ENCODE measurements at regions not wholly inside any gene's neighbourhood (a gene's known extent, or its start where the extent isn't known, plus 50 kb on each side); places are given as distances from the start of the nearest gene placed in this dataset.

DNA sequence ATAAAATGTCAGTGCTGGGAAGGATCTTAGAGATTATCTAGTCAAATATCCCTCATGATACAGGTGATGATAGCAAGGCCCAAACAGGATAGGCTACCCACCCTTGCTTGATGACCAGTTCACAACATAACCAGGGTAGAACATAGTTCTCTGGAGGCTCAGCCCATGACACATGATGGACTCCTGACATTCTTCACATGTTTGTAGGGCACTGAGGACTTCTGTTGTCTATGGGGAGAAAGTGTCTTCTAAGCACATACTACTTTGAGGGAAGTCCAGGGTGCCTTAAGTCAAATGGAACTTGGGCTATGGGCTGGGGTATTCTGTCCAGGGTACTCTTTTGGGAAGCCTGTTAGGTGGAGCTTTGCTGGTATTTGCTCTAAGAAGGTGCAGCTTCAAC, 148.9 kb downstream of the GLUL start:
- TF ChIP-seq, protein P1, sequence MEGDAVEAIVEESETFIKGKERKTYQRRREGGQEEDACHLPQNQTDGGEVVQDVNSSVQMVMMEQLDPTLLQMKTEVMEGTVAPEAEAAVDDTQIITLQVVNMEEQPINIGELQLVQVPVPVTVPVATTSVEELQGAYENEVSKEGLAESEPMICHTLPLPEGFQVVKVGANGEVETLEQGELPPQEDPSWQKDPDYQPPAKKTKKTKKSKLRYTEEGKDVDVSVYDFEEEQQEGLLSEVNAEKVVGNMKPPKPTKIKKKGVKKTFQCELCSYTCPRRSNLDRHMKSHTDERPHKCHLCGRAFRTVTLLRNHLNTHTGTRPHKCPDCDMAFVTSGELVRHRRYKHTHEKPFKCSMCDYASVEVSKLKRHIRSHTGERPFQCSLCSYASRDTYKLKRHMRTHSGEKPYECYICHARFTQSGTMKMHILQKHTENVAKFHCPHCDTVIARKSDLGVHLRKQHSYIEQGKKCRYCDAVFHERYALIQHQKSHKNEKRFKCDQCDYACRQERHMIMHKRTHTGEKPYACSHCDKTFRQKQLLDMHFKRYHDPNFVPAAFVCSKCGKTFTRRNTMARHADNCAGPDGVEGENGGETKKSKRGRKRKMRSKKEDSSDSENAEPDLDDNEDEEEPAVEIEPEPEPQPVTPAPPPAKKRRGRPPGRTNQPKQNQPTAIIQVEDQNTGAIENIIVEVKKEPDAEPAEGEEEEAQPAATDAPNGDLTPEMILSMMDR (IDR thresholded peaks at IDR 0.05): no peak
- TF ChIP-seq POLR2AphosphoS5 (IDR thresholded peaks at IDR 0.05): no peak
- no peak for TF ChIP-seq EP300 (IDR thresholded peaks at IDR 0.05)

All from upper lobe of left lung (tissue), 4 donors.